C4-2B (cell line): ENCODE measurements at regions not wholly inside any gene's neighbourhood (a gene's known extent, or its start where the extent isn't known, plus 50 kb on each side); places are given as distances from the start of the nearest gene placed in this dataset.
A peak's percentile ranks its signal among the peaks of the same experiment; 100 is the strongest.

Source experiments
- H3K27ac ChIP-seq: fragments of 450-650 bp; 2 replicates; pipeline ENCODE4 v1.5.1; 2017
- ZFX ChIP-seq: fragments of 450-650 bp; IDR thresholded peaks from 2 replicates; pipeline ENCODE4 v1.6.1; 2017
- TF ChIP-seq, protein P1 (sequence below): fragments of 450-650 bp; conservative IDR thresholded peaks from 2 replicates; pipeline ENCODE4 v1.5.1; 2017; ENCODE audit warnings: mild to moderate bottlenecking

- TF ChIP-seq ZFX, result no peak
- TF ChIP-seq, protein P1, sequence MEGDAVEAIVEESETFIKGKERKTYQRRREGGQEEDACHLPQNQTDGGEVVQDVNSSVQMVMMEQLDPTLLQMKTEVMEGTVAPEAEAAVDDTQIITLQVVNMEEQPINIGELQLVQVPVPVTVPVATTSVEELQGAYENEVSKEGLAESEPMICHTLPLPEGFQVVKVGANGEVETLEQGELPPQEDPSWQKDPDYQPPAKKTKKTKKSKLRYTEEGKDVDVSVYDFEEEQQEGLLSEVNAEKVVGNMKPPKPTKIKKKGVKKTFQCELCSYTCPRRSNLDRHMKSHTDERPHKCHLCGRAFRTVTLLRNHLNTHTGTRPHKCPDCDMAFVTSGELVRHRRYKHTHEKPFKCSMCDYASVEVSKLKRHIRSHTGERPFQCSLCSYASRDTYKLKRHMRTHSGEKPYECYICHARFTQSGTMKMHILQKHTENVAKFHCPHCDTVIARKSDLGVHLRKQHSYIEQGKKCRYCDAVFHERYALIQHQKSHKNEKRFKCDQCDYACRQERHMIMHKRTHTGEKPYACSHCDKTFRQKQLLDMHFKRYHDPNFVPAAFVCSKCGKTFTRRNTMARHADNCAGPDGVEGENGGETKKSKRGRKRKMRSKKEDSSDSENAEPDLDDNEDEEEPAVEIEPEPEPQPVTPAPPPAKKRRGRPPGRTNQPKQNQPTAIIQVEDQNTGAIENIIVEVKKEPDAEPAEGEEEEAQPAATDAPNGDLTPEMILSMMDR, result no peak
- no peak overlapping the region for H3K27ac ChIP-seq
Observed at GRCh38 chr12:93167841-93168492, 209.8 kb upstream of the NUDT4 start.

GRCh38 chr12:93168751-93169150 is 209.0 kb upstream of the NUDT4 start:
- TF ChIP-seq, protein P1, result no peak
- TF ChIP-seq ZFX, result no peak
- H3K27ac ChIP-seq, result no peak overlapping the region

GRCh38 chr12:93169536-93169935 is 208.2 kb upstream of the NUDT4 start:
- H3K27ac ChIP-seq, result no peak overlapping the region
- TF ChIP-seq, protein P1, result no peak
- no peak for TF ChIP-seq ZFX

GRCh38 chr12:93170928-93171327 is 206.8 kb upstream of the NUDT4 start:
- no peak for TF ChIP-seq ZFX
- TF ChIP-seq, protein P1, result no peak

DNA sequence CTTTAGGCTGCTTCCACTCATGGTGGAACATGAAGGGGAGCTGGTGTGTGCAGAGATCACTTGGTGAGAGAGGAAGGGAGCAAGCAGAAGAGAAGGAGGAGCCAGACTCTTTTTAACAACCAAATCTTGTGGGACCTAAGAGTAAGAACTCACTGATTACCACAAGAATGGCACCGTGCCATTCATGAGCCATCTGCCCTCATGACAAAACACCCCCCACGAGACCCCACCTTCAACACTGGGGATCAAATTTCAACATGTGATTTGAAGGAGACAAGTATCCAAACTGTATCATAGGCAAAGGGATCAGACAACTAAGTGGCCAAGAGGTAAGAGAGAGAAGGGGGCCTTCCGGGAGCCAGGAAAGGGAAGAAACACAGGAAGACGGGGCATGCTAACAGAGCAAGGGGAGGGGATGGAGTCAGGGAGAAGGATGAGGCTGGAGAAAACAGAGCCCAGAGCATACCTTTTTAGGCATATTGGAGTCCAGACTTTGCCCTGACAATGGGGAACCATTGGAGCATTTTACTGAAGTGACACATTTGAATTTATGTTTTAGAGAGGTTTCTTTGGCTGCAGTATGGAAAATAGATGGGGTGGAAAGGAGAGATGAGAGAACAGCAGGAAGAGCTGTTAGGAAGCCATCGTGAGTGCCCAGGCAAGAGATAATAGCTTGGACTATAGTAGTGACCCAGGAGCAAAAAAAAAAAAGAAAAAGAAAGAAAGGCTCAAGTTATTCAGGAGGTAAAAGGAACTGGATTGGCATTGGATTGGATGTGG is 204.4 kb upstream of the NUDT4 start:
- peak overlapping the region; percentile 73 for H3K27ac ChIP-seq
- TF ChIP-seq, protein P1, result no peak
- no peak for TF ChIP-seq ZFX

More at GRCh38 chr12:93170928-93171327, 206.8 kb upstream of the NUDT4 start:
- no peak overlapping the region for H3K27ac ChIP-seq

- H3K27ac ChIP-seq, result peak overlapping the region; percentile 73
- TF ChIP-seq ZFX, result no peak
- TF ChIP-seq, protein P1, result no peak
Observed at GRCh38 chr12:93174048-93174447, 203.7 kb upstream of the NUDT4 start.

GRCh38 chr12:93174473-93174872 is 203.3 kb upstream of the NUDT4 start:
- TF ChIP-seq, protein P1, result no peak
- TF ChIP-seq ZFX, result no peak
- H3K27ac ChIP-seq, result peak overlapping the region; percentile 73
